Pancreas (tissue), 10 donors: ENCODE measurements at regions not wholly inside any gene's neighbourhood (a gene's known extent, or its start where the extent isn't known, plus 50 kb on each side); places are given as distances from the start of the nearest gene placed in this dataset.
"Not testable (repeated sequence)": the region's sequence is repeated elsewhere in the genome, so short reads cannot be mapped to it uniquely, and the experiment has no call there.

ENCODE experiments used
- ATAC-seq, 4 donors: fragments of 200-7000 bp; cut with Tn5 transposase; one replicate each; pipeline versions ENCODE4 v1.8.0 to v1.9.1; 2020; ENCODE audit warnings: mild to moderate bottlenecking in 4 of 4, moderate library complexity in 4 of 4
- DNase-seq, 6 donors: peaks; one replicate each; pipeline ENCODE4 v3.0.0-alpha.2; 2020
- FAIRE-seq: peaks from 2 replicates; lab custom pipeline; 2012; peaks lifted over from hg19 to GRCh38; lab: Jason Lieb, UNC
- H3K27ac ChIP-seq, 4 donors: fragments of 200-600 bp; sonication (generic); 1 replicate in 3 of 4; 2 replicates in 1 of 4; pipeline versions ENCODE4 v1.5.0 to v1.8.0; 2020
- H3K27me3 ChIP-seq, 4 donors: fragments of 200-600 bp; one replicate each; pipeline ENCODE4 v1.8.0; 2021
- H3K36me3 ChIP-seq, 3 donors: fragments of 200-600 bp; sonication (generic) in 1 of 3; one replicate each; pipeline versions ENCODE4 v1.5.0 to v1.8.0; 2020 to 2021
- H3K4me1 ChIP-seq, 3 donors: fragments of 200-600 bp; one replicate each; pipeline ENCODE4 v1.8.0; 2021
- H3K4me3 ChIP-seq, 4 donors: fragments of 200-600 bp; sonication (generic) in 2 of 4; one replicate each; pipeline versions ENCODE4 v1.5.0 to v1.8.0; 2020 to 2021
- H3K9me3 ChIP-seq, 4 donors: fragments of 200-600 bp; one replicate each; pipeline ENCODE4 v1.8.0; 2021
- WGBS, 2 donors: extraction: QIAGEN DNeasy Blood & Tissue Kit; methylation state at CpG; one replicate each; pipeline ENCODE4 v1.1.7; 2013; 5-methylcytosine and 5-hydroxymethylcytosine counted together
- intact Hi-C, 3 donors: fragments of 100-400 bp; cut with DNase I; formaldehyde crosslinking; loops; one replicate each; pipeline versions ENCODE4 v1.11.1 to v1.14.2; 2022
- TF ChIP-seq, protein P1 (sequence below), 4 donors: fragments of 200-600 bp; sonication (generic) in 3 of 4; IDR thresholded peaks; one replicate each; pipeline versions ENCODE4 v1.5.0 to v1.8.0; 2021; ENCODE audit warnings: antibody characterized with exemption in 4 of 4
- donor health status: healthy with polysubstance abuse.
- donor health status: DM: no; HTN: no; CAD: no; lungs with moderate emphysema.
- donor health status: DM: no; HTN: no; CAD: no.
- donor health status: control.
- donor health status: control.
- donor health status: Bipolar disorder and iron deficiency.
- donor health status: DM: yes; HTN: yes; CAD: no.
- donor health status: DM: no; HTN: no; CAD: no.
- donor health status: DM: no; HTN: no; CAD: no.
- donor health status: DM: yes; HTN: yes; CAD: no.

DNA sequence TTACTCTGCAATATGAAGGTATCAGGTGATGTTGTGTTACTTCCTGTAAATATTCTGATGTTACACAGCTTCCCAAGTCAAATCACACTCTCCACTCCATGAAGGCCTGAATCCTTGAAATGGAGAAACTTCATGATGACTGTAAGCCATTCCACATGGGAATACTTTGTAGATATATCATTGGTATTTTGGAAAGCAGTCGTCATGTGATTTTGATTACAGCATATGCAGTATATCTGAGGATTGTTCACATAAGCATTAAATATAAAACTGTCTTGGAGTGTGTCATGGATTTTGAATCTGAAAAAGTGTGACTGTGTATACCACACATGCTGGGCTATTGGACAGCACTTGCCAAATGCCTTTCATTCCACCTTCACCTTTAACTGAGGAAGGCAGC, 118.3 kb upstream of the EXOC2 start:
- Histone ChIP-seq H3K9me3 (no peaks in the 10 kb centered on the region), H3K27me3 (no peaks in the 10 kb centered on the region), H3K27ac (no peak overlapping the region), H3K36me3 (no peaks in the 10 kb centered on the region), H3K4me3 (no peak overlapping the region), H3K4me1 (peaks cover 0 to 8% (median 5%) of the 10 kb centered on the region in 3 donors)
- ATAC-seq (no peak), FAIRE-seq (no peak), DNase-seq (no peak)
- intact Hi-C loops: no loop called here
- WGBS, 2 donors: 90 to 97% methylated on average over 1 of the region's 1 CpG
- TF ChIP-seq, protein P1, sequence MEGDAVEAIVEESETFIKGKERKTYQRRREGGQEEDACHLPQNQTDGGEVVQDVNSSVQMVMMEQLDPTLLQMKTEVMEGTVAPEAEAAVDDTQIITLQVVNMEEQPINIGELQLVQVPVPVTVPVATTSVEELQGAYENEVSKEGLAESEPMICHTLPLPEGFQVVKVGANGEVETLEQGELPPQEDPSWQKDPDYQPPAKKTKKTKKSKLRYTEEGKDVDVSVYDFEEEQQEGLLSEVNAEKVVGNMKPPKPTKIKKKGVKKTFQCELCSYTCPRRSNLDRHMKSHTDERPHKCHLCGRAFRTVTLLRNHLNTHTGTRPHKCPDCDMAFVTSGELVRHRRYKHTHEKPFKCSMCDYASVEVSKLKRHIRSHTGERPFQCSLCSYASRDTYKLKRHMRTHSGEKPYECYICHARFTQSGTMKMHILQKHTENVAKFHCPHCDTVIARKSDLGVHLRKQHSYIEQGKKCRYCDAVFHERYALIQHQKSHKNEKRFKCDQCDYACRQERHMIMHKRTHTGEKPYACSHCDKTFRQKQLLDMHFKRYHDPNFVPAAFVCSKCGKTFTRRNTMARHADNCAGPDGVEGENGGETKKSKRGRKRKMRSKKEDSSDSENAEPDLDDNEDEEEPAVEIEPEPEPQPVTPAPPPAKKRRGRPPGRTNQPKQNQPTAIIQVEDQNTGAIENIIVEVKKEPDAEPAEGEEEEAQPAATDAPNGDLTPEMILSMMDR (IDR thresholded peaks at IDR 0.05): no peak

DNA sequence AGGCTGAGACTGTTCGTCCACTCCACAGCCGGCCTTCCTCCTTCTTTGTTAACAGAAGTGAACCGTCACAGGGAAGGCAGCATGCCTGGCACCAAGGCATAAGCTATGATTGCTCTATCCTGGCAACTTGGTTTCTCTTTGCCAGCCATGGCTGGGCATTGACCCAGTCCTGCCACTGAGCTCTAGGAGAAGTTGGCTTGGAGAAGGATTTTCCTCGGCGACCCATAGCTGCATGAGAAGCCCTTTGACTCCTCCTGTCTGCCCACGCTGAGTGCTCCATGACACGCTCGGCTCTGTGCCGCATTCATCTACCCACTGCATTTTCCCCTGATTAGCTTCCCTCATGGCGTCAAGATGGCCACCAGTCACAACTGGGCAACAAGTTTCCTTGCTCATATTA, 111.8 kb upstream of the EXOC2 start:
- intact Hi-C loops: no loop called here
- Histone ChIP-seq H3K27ac (no peak overlapping the region), H3K36me3 (no peaks in the 10 kb centered on the region), H3K9me3 (no peaks in the 10 kb centered on the region), H3K4me3 (no peak overlapping the region), H3K4me1 (no peaks in the 10 kb centered on the region), H3K27me3 (no peaks in the 10 kb centered on the region)
- WGBS, 2 donors: 85 to 92% methylated on average over 10 of the region's 10 CpGs
- TF ChIP-seq, protein P1 (IDR thresholded peaks at IDR 0.05): no peak
- FAIRE-seq: no peak
- ATAC-seq: no peak
- no peak for DNase-seq

DNA sequence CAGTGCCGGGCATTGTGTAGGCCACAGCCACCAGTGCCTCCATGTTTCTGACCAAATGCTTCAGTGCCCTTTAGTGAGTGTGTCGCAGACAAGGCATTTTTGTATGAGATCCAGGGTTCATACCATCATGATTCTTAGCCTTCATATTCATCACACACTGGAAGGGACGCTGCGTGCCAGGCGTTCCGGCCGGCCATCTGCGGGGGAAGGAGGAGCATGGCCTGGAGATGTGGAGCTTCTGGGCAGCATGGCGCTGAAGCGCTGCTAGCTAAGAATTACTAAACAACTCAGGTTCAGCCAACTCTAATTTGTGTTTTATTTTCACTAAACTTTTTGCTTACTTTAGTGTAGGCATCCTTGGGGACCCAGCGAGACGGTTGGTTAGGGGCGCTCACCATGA, 111.4 kb upstream of the EXOC2 start:
- WGBS, 2 donors: 97 to 98% methylated on average over 13 of the region's 13 CpGs
- H3K4me1 ChIP-seq: no peaks in the 10 kb centered on the region
- H3K27ac ChIP-seq: no peak overlapping the region
- no peak for ATAC-seq
- no peak for DNase-seq
- H3K27me3 ChIP-seq: no peaks in the 10 kb centered on the region
- TF ChIP-seq, protein P1 (IDR thresholded peaks at IDR 0.05): no peak
- intact Hi-C loops: no loop called here
- no peaks in the 10 kb centered on the region for H3K36me3 ChIP-seq
- no peak for FAIRE-seq
- H3K4me3 ChIP-seq: no peak overlapping the region
- H3K9me3 ChIP-seq: no peaks in the 10 kb centered on the region

DNA sequence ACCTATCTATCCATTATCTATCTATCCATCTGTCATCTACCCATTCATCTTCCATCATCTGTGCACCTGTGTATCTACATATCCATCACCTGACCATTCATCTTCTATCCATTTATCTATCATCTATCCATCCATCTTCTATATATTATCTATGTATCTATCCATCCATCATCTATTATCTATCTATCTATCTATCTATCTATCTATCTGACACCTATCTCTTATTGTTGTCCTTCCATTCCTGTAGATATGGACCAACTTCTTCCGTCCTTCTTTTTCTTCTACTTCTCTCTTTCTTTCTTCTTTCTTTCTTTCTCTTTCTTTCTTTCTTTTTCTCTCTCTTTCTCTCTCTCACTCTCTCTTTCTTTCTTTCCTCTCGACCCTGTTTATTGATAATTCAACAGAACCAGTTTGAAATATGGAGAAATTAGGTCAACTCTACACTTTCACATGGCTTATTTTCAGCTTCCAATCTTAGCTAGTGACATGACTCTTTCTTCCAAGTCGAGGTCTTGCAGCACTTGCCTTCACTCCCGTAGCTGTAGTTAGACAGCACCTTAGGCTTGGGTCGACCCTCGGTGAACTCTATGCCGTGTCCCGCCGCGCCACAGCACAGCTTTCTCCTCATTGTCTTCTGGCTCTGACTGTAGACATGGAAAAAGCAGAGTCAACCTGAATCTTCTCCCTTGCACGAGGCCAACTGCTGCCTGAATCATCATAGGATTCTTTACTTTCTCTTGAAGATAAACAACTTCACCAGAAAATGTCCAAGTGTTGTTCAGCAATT, 110.4 kb upstream of the EXOC2 start:
- FAIRE-seq (no peak), DNase-seq (no peak), ATAC-seq (no peak)
- Histone ChIP-seq H3K4me3 (no peak overlapping the region), H3K4me1 (no peaks in the 10 kb centered on the region), H3K36me3 (no peaks in the 10 kb centered on the region), H3K9me3 (no peaks in the 10 kb centered on the region), H3K27ac (no peak overlapping the region), H3K27me3 (no peaks in the 10 kb centered on the region)
- WGBS, 2 donors: 73 to 89% methylated on average over 11 of the region's 11 CpGs
- intact Hi-C loops: no loop called here
- TF ChIP-seq, protein P1 (IDR thresholded peaks at IDR 0.05): no peak

DNA sequence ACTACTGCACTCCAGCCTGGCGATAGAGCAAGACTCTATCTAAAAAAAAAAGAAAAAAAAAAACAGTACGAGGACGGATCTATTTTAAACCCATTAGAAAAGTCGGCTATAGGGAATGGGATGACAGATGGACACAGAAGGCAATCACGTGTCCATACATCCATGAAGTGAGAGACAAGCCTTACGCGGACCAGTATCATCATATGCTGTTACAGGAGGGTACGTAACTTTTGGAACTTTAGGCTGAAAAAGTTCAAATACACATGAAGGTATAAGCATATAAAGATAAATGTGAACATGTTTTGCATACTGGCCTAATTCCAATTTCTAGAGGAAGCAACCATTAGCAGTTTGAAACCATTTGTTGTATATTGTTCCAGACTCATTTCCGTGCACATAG, 109.8 kb upstream of the EXOC2 start:
- no peaks in the 10 kb centered on the region for H3K4me1 ChIP-seq
- no peak overlapping the region for H3K4me3 ChIP-seq
- no peaks in the 10 kb centered on the region for H3K36me3 ChIP-seq
- no peak for ATAC-seq
- WGBS, 2 donors: 78 to 84% methylated on average over 9 of the region's 9 CpGs
- no peaks in the 10 kb centered on the region for H3K27me3 ChIP-seq
- no peak overlapping the region for H3K27ac ChIP-seq
- no peaks in the 10 kb centered on the region for H3K9me3 ChIP-seq
- no peak for DNase-seq
- TF ChIP-seq, protein P1 (IDR thresholded peaks at IDR 0.05): no peak
- intact Hi-C loops: no loop called here
- FAIRE-seq: no peak

DNA sequence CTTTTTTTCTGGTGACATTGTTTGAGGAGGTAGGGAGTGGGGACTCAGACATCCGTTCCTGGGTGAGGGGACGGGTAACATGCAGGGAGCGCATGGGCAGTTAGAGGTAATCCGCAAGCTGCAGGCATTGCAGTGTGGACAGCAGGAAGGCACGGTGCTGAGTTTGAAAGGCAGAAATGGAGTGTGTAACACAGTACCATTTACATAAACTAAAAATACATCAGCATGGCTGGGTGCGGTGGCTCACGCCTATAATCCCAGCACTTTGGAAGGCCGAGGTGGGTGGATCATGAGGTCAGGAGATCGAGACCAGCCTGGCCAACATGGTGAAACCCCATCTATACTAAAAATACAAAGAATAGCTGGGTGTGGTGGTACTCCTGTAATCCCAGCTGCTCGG, 109.3 kb upstream of the EXOC2 start:
- H3K36me3 ChIP-seq, H3K4me1 ChIP-seq, H3K27me3 ChIP-seq, DNase-seq, H3K27ac ChIP-seq, intact Hi-C loops, ATAC-seq, H3K4me3 ChIP-seq, FAIRE-seq, H3K9me3 ChIP-seq: not testable (repeated sequence)
- WGBS, 2 donors: 83 to 90% methylated on average over 10 of the region's 10 CpGs
